Neural cell (in vitro differentiated cells): ENCODE measurements at regions not wholly inside any gene's neighbourhood (a gene's known extent, or its start where the extent isn't known, plus 50 kb on each side); places are given as distances from the start of the nearest gene placed in this dataset.

Experiments used
- EP300 ChIP-seq: fragments of 450-650 bp; conservative IDR thresholded peaks from 2 replicates; pipeline ENCODE4 v1.6.1; 2014; ENCODE audit warnings: antibody characterized with exemption, mild to moderate bottlenecking, moderate library complexity; ENCODE audit not compliant: poor library complexity, severe bottlenecking
- EZH2 ChIP-seq: fragments of 200-600, 300-800 bp; shearing (Covaris generic), sonication (generic); IDR thresholded peaks from 2 replicates; pipeline ENCODE4 v1.6.1; 2014; ENCODE audit warnings: antibody characterized with exemption, low read length, borderline replicate concordance, mild to moderate bottlenecking; ENCODE audit not compliant: insufficient read depth, poor library complexity, severe bottlenecking
- POLR2AphosphoS5 ChIP-seq: IDR thresholded peaks from 2 replicates; pipeline ENCODE4 v1.6.1; 2012
- RAD21 ChIP-seq: fragments of 450-650 bp; conservative IDR thresholded peaks from 2 replicates; pipeline ENCODE4 v1.6.1; 2014; ENCODE audit warnings: antibody characterized with exemption, mild to moderate bottlenecking, moderate library complexity
- SMC3 ChIP-seq: fragments of 450-650 bp; conservative IDR thresholded peaks from 2 replicates; pipeline ENCODE4 v1.6.1; 2014; ENCODE audit warnings: antibody characterized with exemption, mild to moderate bottlenecking, moderate library complexity; ENCODE audit not compliant: poor library complexity
- TF ChIP-seq, protein P1 (sequence below): fragments of 450-650 bp; IDR thresholded peaks from 2 replicates; pipeline ENCODE4 v1.5.1; 2014; ENCODE audit warnings: antibody characterized with exemption, mild to moderate bottlenecking, moderate library complexity; ENCODE audit not compliant: poor library complexity, severe bottlenecking

DNA sequence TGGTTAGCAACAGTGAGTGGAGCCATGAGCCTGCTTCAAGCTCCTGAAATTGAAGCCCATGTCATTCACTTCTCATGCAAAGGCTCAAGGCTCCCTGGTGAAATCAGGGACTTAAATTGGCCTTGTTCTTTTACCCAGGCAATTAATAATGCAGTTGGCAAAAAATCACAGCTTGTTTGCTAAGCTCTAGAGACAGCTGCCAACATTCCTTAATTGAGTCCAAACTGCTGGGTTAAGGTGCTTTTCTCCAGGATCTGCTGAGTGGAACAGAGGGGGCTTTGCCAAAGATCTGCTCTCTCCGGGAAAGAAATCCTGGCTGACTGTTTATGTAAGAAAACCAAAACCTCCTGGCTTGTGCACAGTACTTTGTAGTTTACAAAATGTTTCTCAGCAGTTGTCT is 257.6 kb upstream of the GHITM start:
- TF ChIP-seq POLR2AphosphoS5, result no peak
- TF ChIP-seq, protein P1, sequence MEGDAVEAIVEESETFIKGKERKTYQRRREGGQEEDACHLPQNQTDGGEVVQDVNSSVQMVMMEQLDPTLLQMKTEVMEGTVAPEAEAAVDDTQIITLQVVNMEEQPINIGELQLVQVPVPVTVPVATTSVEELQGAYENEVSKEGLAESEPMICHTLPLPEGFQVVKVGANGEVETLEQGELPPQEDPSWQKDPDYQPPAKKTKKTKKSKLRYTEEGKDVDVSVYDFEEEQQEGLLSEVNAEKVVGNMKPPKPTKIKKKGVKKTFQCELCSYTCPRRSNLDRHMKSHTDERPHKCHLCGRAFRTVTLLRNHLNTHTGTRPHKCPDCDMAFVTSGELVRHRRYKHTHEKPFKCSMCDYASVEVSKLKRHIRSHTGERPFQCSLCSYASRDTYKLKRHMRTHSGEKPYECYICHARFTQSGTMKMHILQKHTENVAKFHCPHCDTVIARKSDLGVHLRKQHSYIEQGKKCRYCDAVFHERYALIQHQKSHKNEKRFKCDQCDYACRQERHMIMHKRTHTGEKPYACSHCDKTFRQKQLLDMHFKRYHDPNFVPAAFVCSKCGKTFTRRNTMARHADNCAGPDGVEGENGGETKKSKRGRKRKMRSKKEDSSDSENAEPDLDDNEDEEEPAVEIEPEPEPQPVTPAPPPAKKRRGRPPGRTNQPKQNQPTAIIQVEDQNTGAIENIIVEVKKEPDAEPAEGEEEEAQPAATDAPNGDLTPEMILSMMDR, result no peak
- no peak for TF ChIP-seq EP300
- no peak for TF ChIP-seq SMC3
- TF ChIP-seq RAD21, result no peak
- no peak for TF ChIP-seq EZH2
